Osteoblast (primary cell): ENCODE measurements at regions not wholly inside any gene's neighbourhood (a gene's known extent, or its start where the extent isn't known, plus 50 kb on each side); places are given as distances from the start of the nearest gene placed in this dataset.
A peak's percentile ranks its signal among the peaks of the same experiment; 100 is the strongest.

Experiments
- DNase-seq: peaks from one replicate; pipeline ENCODE4 v3.0.0; 2011; ENCODE audit warnings: low spot score, mixed read lengths; ENCODE audit not compliant: insufficient read length; ENCODE audit errors: missing footprints
- H2AFZ ChIP-seq: 2 replicates; pipeline ENCODE4 v1.6.0; 2011; ENCODE audit warnings: mild to moderate bottlenecking, low read length
- H3K27ac ChIP-seq: 2 replicates; pipeline ENCODE4 v1.5.1; 2011; ENCODE audit warnings: mild to moderate bottlenecking, low read depth, low read length, moderate library complexity
- H3K27me3 ChIP-seq: 2 replicates; pipeline ENCODE4 v1.6.0; 2012; ENCODE audit warnings: mild to moderate bottlenecking, control low read depth, inconsistent platforms, low read length, moderate library complexity; ENCODE audit not compliant: insufficient read depth
- H3K36me3 ChIP-seq: 2 replicates; pipeline ENCODE4 v1.5.1; 2011; ENCODE audit warnings: mild to moderate bottlenecking, low read length, control low read depth, moderate library complexity; ENCODE audit not compliant: insufficient read depth
- H3K4me1 ChIP-seq: 2 replicates; pipeline ENCODE4 v1.5.1; 2011; ENCODE audit warnings: mild to moderate bottlenecking, low read length, control low read depth, moderate library complexity; ENCODE audit not compliant: insufficient read depth
- H3K4me2 ChIP-seq: 2 replicates; pipeline ENCODE4 v1.6.0; 2011; ENCODE audit warnings: mild to moderate bottlenecking, low read length; ENCODE audit not compliant: insufficient read depth
- H3K4me3 ChIP-seq: fragments of 200-600 bp; sonication (generic); 3 replicates; pipeline ENCODE4 v1.5.1; 2012; ENCODE audit warnings: mild to moderate bottlenecking, low read length, inconsistent platforms; ENCODE audit not compliant: insufficient read depth
- H3K79me2 ChIP-seq: 2 replicates; pipeline ENCODE4 v1.6.0; 2012; ENCODE audit warnings: mild to moderate bottlenecking, low read length, control low read depth, inconsistent platforms; ENCODE audit not compliant: insufficient read depth
- H3K9me3 ChIP-seq: 2 replicates; pipeline ENCODE4 v1.5.1; 2011; ENCODE audit warnings: low read depth, low read length, control low read depth
- H4K20me1 ChIP-seq: 2 replicates; pipeline ENCODE4 v1.6.0; 2012; ENCODE audit warnings: mild to moderate bottlenecking, low read length, control low read depth; ENCODE audit not compliant: insufficient read depth
- TF ChIP-seq, protein P1 (sequence below): IDR thresholded peaks from 2 replicates; pipeline ENCODE4 v1.5.1; 2011; ENCODE audit warnings: mild to moderate bottlenecking, low read depth, low read length, moderate library complexity; ENCODE audit errors: extremely low read depth

DNA sequence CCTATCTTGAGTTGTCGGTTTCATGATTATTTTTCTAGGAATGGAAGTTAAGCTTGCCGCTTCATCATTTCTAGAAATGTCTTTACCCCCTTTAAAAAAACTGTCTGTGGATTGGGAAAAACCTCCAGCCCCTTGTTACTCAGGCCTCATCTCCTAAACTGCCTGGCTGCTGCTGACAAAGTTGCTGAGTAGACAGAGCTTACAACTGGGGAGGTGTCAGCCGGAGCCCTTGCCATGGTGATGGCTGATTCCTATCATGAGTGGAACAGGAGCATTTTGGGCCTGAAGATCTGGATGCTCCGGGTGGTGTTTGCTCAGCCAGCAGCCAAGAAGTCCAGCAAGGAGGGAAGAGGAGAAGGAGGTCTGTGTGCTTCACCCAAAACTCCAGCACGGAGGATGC is 243.3 kb downstream of the ENGASE start:
- TF ChIP-seq, protein P1, sequence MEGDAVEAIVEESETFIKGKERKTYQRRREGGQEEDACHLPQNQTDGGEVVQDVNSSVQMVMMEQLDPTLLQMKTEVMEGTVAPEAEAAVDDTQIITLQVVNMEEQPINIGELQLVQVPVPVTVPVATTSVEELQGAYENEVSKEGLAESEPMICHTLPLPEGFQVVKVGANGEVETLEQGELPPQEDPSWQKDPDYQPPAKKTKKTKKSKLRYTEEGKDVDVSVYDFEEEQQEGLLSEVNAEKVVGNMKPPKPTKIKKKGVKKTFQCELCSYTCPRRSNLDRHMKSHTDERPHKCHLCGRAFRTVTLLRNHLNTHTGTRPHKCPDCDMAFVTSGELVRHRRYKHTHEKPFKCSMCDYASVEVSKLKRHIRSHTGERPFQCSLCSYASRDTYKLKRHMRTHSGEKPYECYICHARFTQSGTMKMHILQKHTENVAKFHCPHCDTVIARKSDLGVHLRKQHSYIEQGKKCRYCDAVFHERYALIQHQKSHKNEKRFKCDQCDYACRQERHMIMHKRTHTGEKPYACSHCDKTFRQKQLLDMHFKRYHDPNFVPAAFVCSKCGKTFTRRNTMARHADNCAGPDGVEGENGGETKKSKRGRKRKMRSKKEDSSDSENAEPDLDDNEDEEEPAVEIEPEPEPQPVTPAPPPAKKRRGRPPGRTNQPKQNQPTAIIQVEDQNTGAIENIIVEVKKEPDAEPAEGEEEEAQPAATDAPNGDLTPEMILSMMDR: no peak
- no peaks in the 10 kb centered on the region for H3K36me3 ChIP-seq
- H3K4me1 ChIP-seq: no peaks in the 10 kb centered on the region
- no peak overlapping the region for H2AFZ ChIP-seq
- DNase-seq: peak; percentile 72
- no peaks in the 10 kb centered on the region for H3K79me2 ChIP-seq
- H3K27me3 ChIP-seq: peaks cover 16% of the 10 kb centered on the region
- no peak overlapping the region for H3K27ac ChIP-seq
- no peak overlapping the region for H3K4me2 ChIP-seq
- H3K9me3 ChIP-seq: no peaks in the 10 kb centered on the region
- H4K20me1 ChIP-seq: no peaks in the 10 kb centered on the region
- no peak overlapping the region for H3K4me3 ChIP-seq

DNA sequence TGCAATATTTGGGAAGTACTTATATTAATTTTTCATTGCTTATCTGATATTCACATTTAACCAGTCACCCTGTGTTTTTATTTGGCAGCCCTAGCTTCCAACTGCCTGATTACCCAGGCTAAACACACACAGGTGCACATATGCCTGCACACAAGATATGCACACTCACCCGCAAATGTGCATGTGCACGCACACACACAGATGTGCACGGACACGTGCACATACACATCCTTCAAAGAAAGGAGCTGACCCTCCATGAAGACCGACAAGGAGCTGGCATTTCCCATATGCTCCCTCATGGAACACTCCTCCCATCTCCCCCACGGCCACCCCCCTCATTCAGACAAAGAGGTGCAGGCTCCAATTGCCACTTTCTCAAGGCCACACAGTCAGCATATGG is 242.2 kb downstream of the ENGASE start:
- H3K27ac ChIP-seq: no peak overlapping the region
- no peaks in the 10 kb centered on the region for H3K36me3 ChIP-seq
- no peak overlapping the region for H3K4me3 ChIP-seq
- no peak overlapping the region for H2AFZ ChIP-seq
- TF ChIP-seq, protein P1: no peak
- no peaks in the 10 kb centered on the region for H3K79me2 ChIP-seq
- DNase-seq: no peak
- no peak overlapping the region for H3K4me2 ChIP-seq
- peaks cover 19% of the 10 kb centered on the region for H3K27me3 ChIP-seq
- H4K20me1 ChIP-seq: no peaks in the 10 kb centered on the region
- H3K4me1 ChIP-seq: no peaks in the 10 kb centered on the region
- no peaks in the 10 kb centered on the region for H3K9me3 ChIP-seq

DNA sequence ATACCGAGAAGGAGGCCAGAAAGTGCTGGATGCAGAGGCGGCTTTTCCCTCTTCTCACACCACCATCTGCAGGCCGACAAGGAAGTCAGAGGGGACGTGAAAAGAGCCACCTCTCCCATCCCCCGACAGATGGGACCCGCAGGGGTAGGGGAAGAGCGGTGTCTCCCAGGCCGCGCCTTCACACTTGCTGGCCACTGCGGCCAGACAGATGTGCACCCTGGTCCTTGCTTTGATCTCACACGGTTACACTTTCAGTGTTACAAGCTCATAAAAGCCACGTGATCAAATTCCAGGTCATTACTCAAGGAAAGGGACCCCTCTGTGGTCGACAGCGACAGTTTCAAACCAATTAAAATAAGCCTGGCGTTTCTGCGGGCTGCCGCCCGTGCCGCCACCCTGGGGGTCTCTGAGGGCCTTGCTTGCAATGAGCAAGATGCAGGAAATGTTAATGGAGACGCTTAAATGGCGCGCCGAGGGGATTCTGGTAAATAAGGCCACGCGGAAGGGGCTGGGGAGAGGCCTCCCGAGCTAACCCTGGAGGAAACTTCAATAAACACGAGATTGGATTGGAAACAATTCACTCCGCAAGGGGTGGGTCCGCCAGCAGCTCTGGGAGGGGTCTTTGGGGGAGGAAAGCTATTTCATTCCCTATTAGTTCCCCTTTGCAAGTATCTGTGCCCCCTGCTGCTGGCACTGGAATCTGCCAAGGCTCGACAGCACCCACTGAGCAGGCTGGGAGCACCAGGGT is 240.9 kb downstream of the ENGASE start:
- Histone ChIP-seq H3K27me3 (peaks cover 19% of the 10 kb centered on the region), H3K27ac (no peak overlapping the region), H2AFZ (no peak overlapping the region), H3K9me3 (no peaks in the 10 kb centered on the region), H3K79me2 (no peaks in the 10 kb centered on the region), H3K4me1 (no peaks in the 10 kb centered on the region), H3K36me3 (no peaks in the 10 kb centered on the region), H3K4me2 (no peak overlapping the region), H3K4me3 (no peak overlapping the region), H4K20me1 (no peaks in the 10 kb centered on the region)
- peak; percentile 70 for DNase-seq
- TF ChIP-seq, protein P1: no peak

DNA sequence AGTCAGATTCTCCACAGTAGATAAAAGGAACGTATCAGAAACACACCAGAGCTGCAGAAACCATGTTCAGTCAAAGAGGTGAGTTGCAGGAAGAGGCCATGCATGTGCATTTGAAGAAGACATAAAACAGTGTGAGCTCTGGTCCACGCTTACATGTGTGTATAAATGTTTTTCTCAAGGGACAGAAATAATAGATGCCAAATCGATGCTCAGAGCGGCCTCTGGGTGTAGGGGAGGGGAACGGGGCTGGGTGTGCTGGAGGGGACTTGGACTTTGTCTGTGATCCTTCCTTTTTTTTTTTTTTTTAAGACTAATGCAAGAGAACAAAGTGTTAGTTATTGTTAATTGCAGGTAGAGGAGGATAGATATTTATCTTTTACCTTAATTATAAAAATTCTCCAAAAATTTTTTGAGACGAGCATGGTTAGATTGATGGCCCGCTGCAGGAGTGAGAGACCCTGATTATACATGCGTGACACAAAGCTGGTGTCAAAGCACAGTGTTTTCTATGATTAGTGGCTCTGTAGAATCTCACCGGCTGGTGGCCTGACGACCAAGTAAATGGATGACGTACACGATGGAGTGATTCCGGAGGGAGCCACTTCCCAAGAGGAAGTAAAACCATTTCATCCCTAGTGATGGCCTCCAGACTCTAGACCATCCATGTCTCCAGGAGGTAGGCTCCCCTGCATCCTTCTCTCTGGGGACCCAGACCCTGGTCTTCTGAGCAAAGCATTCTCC is 240.2 kb downstream of the ENGASE start:
- H4K20me1 ChIP-seq: no peaks in the 10 kb centered on the region
- no peak overlapping the region for H2AFZ ChIP-seq
- H3K36me3 ChIP-seq: no peaks in the 10 kb centered on the region
- H3K27me3 ChIP-seq: peaks cover 19% of the 10 kb centered on the region
- H3K4me1 ChIP-seq: no peaks in the 10 kb centered on the region
- TF ChIP-seq, protein P1: no peak
- H3K4me3 ChIP-seq: no peak overlapping the region
- no peaks in the 10 kb centered on the region for H3K9me3 ChIP-seq
- H3K4me2 ChIP-seq: no peak overlapping the region
- H3K27ac ChIP-seq: no peak overlapping the region
- H3K79me2 ChIP-seq: no peaks in the 10 kb centered on the region
- no peak for DNase-seq
